ENCODE measurements at regions not wholly inside any gene's neighbourhood (a gene's known extent, or its start where the extent isn't known, plus 50 kb on each side); places are given as distances from the start of the nearest gene placed in this dataset.

DNA sequence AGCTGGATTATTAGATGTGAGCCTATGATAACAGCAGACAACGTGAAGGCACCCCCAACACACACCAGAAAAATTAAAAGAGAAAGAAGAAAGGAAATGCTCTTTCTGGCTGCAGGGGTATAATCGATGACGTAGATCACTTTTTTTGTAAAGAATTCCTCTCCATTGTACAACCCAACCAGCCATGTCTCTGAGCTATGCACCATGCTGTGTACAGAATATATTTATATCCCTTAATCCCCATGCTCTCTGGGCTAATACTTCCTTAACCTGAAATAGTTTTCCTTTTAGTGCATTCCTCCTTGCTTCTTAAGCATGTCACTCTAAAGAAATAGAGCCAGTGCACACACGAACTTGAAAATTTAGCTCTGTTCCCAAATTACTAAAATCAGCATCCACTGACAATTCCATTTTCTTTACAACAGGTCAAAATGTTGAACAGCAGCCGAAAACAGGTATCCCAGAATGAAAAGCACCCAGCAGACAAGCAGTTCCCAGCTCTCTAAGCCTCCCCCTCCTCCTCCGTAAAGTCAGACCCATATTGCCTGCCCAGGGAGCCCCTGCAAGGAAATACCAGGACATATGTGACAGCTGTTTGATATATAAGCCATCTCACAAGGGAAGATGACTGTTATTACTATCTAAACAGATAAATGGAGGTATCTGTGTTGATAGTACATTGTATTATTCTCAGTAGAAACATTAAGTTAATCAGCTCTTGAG is 247.4 kb upstream of the RAB6C start:
- TF ChIP-seq POLR2A (IDR thresholded peaks at IDR 0.05), result no peak
- no peak for TF ChIP-seq CTCF (IDR thresholded peaks at IDR 0.05)

All from thyroid gland (tissue), 4 donors.